ENCODE measurements at regions not wholly inside any gene's neighbourhood (a gene's known extent, or its start where the extent isn't known, plus 50 kb on each side); places are given as distances from the start of the nearest gene placed in this dataset.
"Not testable (repeated sequence)": the region's sequence is repeated elsewhere in the genome, so short reads cannot be mapped to it uniquely, and the experiment has no call there.

DNA sequence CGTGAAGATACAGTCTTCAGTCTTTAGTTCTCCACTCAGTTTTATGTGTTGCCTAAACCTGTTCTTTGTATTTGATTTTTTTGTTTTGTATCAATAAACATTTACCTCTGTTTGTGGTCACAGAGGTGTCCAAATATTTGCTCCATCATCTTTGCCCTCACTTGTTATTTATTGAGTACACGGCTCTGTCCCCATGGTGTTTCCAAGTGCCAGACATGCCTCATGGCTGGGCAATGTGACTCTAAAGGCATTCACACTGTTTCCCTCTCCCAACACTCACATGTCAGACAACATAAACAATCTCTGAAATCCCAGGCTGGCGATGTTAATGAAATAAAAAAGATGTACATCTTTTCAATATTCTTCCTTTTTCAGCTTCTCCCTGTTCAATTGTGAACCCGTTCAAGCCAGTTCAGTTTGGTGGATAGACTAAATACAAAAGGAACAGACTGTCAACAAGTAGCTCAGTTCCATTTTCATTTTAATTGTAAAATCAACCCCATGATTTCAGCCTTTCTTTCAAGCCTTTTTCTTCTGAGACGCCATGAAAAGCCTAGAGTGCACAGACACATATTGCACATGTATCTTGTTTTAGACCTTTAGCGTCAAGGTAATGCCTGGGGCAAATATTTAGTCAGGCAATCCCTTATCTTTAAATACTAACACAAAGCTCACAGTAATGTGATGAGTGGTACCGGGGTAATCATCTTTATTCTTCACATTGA lies 680.7 kb downstream of the GALC start:
- no peak for DNase-seq (ENCODE audit: low read depth, low spot score)

DNA sequence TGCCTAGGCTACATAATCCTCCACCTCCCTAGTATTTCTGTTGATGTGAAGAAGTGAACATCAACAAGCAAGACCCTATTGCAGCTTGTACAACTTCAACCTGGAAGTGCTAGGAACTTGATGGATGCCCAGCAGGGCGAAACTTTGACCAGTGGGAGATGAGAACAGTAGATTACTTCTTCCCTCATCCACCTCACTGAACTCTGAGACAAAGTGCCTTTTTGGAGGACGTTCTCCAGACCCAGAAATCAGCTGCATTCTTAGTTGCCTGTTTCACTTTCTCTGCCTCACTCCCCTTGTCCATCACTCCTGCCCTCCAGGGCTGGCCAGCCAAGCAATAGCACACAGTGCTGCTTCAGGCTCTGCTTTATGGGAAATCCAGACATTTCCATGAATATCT lies 683.4 kb downstream of the GALC start:
- no peak for DNase-seq (ENCODE audit: low read depth, low spot score)

DNA sequence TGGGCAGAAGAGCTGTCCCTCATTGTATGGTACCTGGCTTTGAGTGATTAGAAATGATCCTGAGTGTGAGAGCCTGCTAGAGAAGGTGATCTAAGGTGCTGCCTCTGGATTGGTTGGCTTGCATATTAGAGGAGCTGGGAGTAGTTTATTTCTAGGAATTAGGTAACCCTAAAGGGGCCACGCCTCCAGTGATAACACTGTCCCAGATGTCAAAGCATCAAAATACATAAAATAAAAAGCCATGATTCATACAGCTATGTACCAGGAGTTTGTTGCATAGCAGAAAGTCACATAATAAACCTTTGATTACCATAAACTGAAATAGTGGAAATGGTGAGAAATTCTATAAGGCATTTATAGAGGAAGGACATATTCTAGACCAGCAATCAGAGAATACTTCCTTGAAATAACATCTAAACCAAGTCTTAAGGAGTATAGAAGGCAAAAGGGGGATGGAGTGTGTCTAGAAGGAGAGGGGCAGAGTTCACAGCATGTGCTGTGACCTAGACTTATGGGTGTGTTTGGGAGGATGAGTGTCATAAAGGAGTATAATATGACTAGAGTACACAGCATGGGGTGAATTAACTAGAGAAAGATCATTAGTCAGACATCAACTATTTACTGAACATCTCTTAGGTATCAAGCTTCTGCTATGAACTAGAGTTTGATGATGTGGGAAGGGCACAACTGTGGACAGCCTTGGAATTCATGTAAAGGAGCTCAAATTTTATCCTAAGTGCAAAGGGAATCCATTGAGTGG lies 686.4 kb downstream of the GALC start:
- no peak for DNase-seq (ENCODE audit: low read depth, low spot score)

DNA sequence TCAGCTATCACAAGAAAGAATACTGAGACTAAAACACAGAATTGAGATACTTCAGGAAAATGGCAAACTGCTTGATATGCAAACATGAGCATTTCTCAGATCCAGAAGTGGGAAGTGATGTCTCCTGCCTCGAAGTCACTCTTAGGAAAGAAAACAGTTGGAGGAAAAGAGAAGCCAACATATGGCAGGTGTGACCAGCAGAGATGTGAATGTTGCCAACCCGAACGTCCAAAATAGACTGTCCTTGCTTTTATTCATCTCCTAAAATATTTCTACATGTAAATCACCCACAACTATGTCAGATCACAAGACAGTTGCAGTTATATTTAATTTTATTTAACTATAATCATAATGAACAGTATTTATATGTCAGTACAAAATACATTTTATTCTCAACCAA lies 687.6 kb downstream of the GALC start:
- no peak for DNase-seq (ENCODE audit: low read depth, low spot score)

DNA sequence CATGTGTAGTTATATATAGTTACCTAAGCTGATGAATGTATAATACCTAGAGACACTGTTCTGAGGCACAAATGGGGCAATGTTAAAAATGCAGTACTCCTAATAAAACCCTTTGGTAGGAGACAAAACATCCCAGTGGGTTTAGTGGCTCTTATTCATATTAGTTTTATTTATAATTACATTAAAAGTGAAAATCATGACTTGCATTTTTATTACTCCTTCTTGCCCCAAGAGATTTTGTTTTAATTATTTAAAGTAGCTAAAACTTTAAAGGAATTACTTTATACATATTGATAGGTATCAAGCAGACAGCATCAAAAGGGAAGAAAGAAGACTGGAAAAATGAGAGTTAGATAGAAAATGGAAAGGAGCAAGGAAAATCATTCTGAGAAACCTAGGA lies 688.6 kb downstream of the GALC start:
- DNase-seq (ENCODE audit: low read depth, low spot score), result no peak

DNA sequence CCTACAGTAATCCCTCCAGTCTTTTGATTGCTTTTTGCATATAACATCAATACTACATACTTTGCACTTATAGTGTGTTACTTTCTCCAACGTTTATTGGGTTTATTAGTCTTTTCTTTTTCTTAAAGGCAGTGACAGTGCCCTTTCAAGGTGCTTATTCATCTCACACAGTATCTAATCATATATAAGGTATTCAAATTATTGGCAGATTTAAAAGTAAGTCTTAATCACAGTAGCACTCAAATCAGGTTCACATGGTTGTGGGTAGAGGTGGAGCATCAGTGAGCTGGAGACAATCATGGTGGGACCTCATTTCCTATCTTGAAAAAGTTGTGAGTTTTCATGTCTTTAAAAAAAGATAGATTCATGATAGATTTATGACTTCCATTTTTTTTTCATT lies 706.2 kb downstream of the GALC start:
- DNase-seq (ENCODE audit: low read depth, low spot score), result no peak

DNA sequence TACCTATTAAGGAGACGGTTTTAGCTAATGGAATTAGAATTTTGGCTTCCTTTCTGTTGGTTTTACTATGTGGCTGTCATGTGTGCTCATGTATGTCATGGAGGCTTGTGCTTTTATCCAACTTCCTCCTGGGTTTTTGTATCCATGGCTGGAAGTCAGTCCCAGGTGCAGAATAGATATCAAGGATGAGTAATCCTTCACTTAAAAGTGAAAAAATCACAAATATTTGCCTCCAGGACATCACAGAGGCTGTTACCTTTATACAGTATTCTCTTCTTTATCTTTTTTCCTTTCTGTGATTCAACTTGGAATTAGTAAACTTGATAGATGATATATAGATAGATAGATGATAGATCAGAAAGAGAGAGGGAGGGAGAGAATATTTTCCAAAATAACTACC lies 706.8 kb downstream of the GALC start:
- no peak for DNase-seq (ENCODE audit: low read depth, low spot score)

GRCh38 chr14:87285506-87285905 lies 707.5 kb downstream of the GALC start:
- DNase-seq (ENCODE audit: low read depth, low spot score), result no peak

DNA sequence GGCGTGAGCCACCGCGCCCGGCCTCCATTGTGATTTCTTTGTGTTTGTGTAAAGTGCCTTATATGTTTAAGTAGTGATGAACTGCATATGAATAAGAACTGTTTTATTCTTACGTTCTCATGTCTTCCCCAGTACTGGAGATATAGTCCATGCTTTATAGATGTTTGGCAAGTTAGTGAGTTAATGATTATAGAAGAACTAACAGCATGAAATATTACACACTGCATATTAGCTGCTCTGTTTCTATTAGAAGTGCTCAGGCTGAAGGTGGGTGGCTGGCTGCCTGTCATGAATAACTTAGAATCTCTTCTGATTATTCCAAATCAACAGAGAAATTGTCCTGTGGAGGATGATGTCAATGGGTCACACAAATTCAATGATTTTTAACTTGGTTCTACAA lies 709.4 kb downstream of the GALC start:
- no peak for DNase-seq (ENCODE audit: low read depth, low spot score)

GRCh38 chr14:87282266-87282665 lies 710.7 kb downstream of the GALC start:
- no peak for DNase-seq (ENCODE audit: low read depth, low spot score)

GRCh38 chr14:87278415-87278814 lies 714.6 kb downstream of the GALC start:
- no peak for DNase-seq (ENCODE audit: low read depth, low spot score)

DNA sequence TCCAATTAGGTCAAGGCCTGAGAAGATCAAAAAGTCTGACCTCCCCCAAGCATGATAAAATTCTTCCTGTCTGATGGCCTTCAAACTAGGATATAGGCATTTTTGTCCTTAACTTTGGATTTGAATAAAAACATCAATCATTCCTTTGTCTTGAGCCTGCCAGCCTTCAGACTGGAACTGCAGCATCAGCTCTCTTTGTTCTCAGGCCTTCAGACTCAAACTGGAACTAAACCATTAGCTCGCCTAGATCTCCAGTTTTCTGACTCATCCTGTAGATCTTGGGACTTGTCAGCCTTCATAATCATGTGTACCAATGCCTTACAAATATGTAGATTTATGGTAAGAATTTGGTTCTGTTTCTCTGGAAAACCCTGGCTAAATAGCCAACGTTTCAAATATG lies 721.7 kb downstream of the GALC start:
- no peak for DNase-seq (ENCODE audit: low read depth, low spot score)

DNA sequence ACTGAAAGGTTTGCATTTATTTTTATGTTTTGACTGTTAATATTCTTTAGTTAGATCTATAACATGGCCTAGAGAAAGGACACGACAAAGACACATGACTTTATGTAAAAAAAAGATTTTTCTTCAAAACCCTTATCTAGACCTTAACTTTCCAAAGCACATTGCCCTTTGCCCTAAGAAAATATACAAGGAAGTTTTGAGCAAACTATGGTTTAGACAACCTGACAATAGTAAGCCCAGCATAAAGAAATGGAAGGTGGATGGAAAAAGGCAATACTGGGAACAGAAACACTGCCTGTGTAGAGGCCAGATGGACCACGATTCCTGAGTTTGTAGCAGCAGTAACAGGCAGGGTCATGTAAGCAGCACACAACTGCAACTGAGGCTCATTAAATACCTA lies 724.0 kb downstream of the GALC start:
- no peak for DNase-seq (ENCODE audit: low read depth, low spot score)

DNA sequence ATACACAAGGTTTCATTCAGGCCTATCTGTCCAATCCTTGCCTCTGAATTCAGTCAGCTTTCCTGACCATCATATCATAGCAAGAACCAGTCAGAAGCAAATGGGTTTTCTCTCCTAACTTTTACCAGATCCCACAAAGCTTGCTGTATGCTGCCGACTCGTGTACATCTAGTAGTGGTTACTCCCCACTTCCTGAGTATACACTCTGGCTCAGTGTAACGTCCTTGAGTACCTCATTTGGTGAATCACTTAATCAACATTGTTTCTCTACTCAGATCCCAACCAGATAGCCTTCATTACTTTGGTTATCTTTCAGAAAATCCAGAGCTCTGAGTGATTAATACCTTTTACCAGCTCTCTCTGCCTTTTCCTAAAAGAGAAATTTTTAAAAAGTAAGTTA lies 728.2 kb downstream of the GALC start:
- DNase-seq (ENCODE audit: low read depth, low spot score), result no peak

- DNase-seq (ENCODE audit: low read depth, low spot score), result no peak
Measured at GRCh38 chr14:87264272-87264785, 728.7 kb downstream of the GALC start.

- DNase-seq (ENCODE audit: low read depth, low spot score), result no peak
Measured at GRCh38 chr14:87261621-87262020, 731.4 kb downstream of the GALC start.

DNA sequence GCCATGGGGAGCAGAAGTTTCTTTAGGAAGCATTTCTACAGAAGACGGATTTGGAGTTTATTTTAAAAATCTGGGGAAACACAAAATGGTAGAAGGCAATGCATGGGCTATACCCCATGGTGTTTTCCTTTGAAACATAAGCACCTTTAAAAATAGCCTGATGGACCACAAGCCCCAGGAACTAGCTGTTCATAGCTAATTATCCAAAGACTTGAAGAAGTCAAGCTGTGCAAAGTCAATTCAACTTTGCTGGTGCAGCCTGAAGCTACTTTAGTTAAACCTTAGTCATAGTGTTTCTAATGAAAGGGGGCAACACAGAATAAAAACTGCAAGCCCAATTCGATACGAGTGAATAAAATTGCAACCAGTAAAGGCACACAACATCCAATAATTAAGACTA lies 732.5 kb downstream of the GALC start:
- no peak for DNase-seq (ENCODE audit: low read depth, low spot score)

- DNase-seq (ENCODE audit: low read depth, low spot score), result no peak
Measured at GRCh38 chr14:87257421-87257820, 735.6 kb downstream of the GALC start.

GRCh38 chr14:87255058-87255457 lies 737.9 kb downstream of the GALC start:
- no peak for DNase-seq (ENCODE audit: low read depth, low spot score)

DNA sequence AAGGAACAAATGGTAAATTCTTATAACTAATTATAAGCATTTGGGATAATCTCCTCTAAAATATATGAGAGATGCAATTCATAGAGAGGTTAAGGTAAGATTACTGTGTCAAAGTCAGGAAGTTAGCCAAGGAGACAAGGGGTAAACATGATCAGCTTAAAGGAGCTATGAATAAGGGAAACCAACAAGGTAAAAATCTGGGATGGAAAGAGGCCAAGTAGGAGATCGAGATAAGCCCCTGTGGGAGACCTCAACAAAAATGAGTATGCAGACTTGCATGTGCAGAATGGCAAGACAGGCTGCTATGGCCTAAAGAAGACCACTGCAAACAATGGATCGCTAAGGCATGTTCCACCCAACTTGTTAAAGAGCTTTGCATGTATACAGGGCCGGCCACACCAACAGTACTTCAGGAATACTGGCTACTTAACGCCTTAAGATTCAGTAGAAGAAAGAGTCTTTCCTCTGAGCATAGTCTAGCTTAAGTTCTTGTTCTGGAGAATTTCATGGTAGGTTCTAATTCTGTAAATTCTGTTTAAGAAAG lies 738.6 kb downstream of the GALC start:
- no peak for DNase-seq (ENCODE audit: low read depth, low spot score)

GRCh38 chr14:87253791-87254190 lies 739.2 kb downstream of the GALC start:
- not testable (repeated sequence) for DNase-seq (ENCODE audit: low read depth, low spot score)

DNA sequence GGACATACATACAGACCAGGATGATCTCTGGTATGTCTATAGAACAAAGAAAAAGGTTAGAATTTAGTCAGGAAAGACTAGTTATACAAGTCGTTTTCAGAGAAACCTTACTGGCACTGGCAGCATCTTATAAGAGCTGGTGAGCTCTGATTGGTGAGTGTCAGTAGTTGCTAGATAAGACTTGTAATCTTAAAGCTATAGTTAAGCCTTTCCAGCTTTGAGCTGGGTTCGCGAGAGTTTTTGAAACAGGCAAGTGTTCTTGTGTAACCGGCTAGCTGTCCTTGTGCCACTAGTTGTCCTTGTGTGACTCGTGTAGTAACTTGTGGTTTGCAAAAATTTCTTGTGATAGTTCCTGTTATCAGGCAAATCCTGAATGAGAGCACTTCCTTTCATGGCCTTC lies 740.9 kb downstream of the GALC start:
- no peak for DNase-seq (ENCODE audit: low read depth, low spot score)

- no peak for DNase-seq (ENCODE audit: low read depth, low spot score)
Measured at GRCh38 chr14:87251011-87251410, 742.0 kb downstream of the GALC start.

Measured in activated CD4-positive, CD25-positive, alpha-beta regulatory T cell treated with anti-CD3 and anti-CD28 coated beads, Interleukin-2, amount 50 U/mL, for 16 hours (primary cell).